GM20000 (cell line): ENCODE measurements at regions not wholly inside any gene's neighbourhood (a gene's known extent, or its start where the extent isn't known, plus 50 kb on each side); places are given as distances from the start of the nearest gene placed in this dataset.
A peak's percentile ranks its signal among the peaks of the same experiment; 100 is the strongest.

Experiments used
- DNase-seq: peaks from one replicate; pipeline ENCODE4 v3.0.0; 2012; ENCODE audit warnings: low spot score
- CTCF ChIP-seq: IDR thresholded peaks from 2 replicates; pipeline ENCODE4 v1.5.1; 2012; ENCODE audit warnings: mild to moderate bottlenecking, control low read depth; ENCODE audit errors: extremely low read depth, missing control alignments

GRCh38 chr19:56930647-56931535, 90.4 kb upstream of the PEG3 start:
- no peak for DNase-seq
- TF ChIP-seq CTCF = no peak

GRCh38 chr19:56933014-56933705, 92.6 kb upstream of the PEG3 start:
- DNase-seq = no peak
- no peak for TF ChIP-seq CTCF

- DNase-seq = no peak
- no peak for TF ChIP-seq CTCF
Observed at GRCh38 chr19:56934438-56935090, 94.0 kb upstream of the PEG3 start.

GRCh38 chr19:56939951-56940350, 99.4 kb upstream of the PEG3 start:
- no peak for TF ChIP-seq CTCF
- no peak for DNase-seq

- no peak for TF ChIP-seq CTCF
- DNase-seq = peak; percentile 50
Observed at GRCh38 chr19:56942756-56943155, 102.2 kb upstream of the PEG3 start.

GRCh38 chr19:56946159-56946558, 105.6 kb upstream of the PEG3 start:
- DNase-seq = no peak
- no peak for TF ChIP-seq CTCF

GRCh38 chr19:56947206-56947605, 106.7 kb upstream of the PEG3 start:
- no peak for TF ChIP-seq CTCF
- no peak for DNase-seq
